Smooth muscle cell (in vitro differentiated cells): ENCODE measurements at regions not wholly inside any gene's neighbourhood (a gene's known extent, or its start where the extent isn't known, plus 50 kb on each side); places are given as distances from the start of the nearest gene placed in this dataset.

Experiments
- DNase-seq: peaks from one replicate; lab custom pipeline; 2025; ENCODE audit not compliant: unreplicated experiment; lab: John Stamatoyannopoulos, UW
- H2AFZ ChIP-seq: fragments of 200-600 bp; sonication (generic); 2 replicates; pipeline ENCODE4 v1.6.0; 2016; ENCODE audit warnings: antibody characterized with exemption, low read depth, mild to moderate bottlenecking
- H3F3A ChIP-seq: fragments of 200-600 bp; sonication (generic); 2 replicates; pipeline ENCODE4 v1.6.0; 2017; ENCODE audit warnings: antibody characterized with exemption, low read depth
- H3K27ac ChIP-seq: fragments of 200-600 bp; sonication (generic); 2 replicates; pipeline ENCODE4 v1.5.1; 2016; ENCODE audit warnings: low read depth, mild to moderate bottlenecking
- H3K27me3 ChIP-seq: fragments of 200-600 bp; sonication (generic); 2 replicates; pipeline ENCODE4 v1.6.1; 2016; ENCODE audit warnings: low read depth, mild to moderate bottlenecking
- H3K36me3 ChIP-seq: fragments of 200-600 bp; sonication (generic); 2 replicates; pipeline ENCODE4 v1.5.1; 2016; ENCODE audit warnings: low read depth
- H3K4me1 ChIP-seq: fragments of 200-600 bp; sonication (generic); 2 replicates; pipeline ENCODE4 v1.5.1; 2016; ENCODE audit warnings: low read depth
- H3K4me2 ChIP-seq: fragments of 200-600 bp; sonication (generic); 2 replicates; pipeline ENCODE4 v1.6.0; 2016; ENCODE audit warnings: mild to moderate bottlenecking
- H3K4me3 ChIP-seq: fragments of 200-600 bp; sonication (generic); 2 replicates; pipeline ENCODE4 v1.5.1; 2016; ENCODE audit warnings: mild to moderate bottlenecking
- H3K79me2 ChIP-seq: fragments of 200-600 bp; sonication (generic); 2 replicates; pipeline ENCODE4 v1.6.0; 2016; ENCODE audit warnings: low read depth, mild to moderate bottlenecking
- H3K9ac ChIP-seq: fragments of 200-600 bp; sonication (generic); 2 replicates; pipeline ENCODE4 v1.6.0; 2016; ENCODE audit warnings: low read depth
- H3K9me3 ChIP-seq: fragments of 200-600 bp; sonication (generic); replicated peaks from 2 replicates; pipeline ENCODE4 v1.5.1; 2016; ENCODE audit warnings: low read depth
- H4K20me1 ChIP-seq: fragments of 200-600 bp; sonication (generic); 2 replicates; pipeline ENCODE4 v1.6.0; 2016; ENCODE audit warnings: low read depth
- WGBS: methylation state at CpG from one replicate; pipeline ENCODE4 v1.1.7; 2016; ENCODE audit warnings: low lambda C conversion rate; 5-methylcytosine and 5-hydroxymethylcytosine counted together
- TF ChIP-seq, protein P1 (sequence below): fragments of 200-600 bp; sonication (generic); IDR thresholded peaks from 2 replicates; pipeline ENCODE4 v1.5.1; 2017; ENCODE audit warnings: borderline replicate concordance, mild to moderate bottlenecking, antibody characterized with exemption; ENCODE audit not compliant: insufficient read depth, poor library complexity, severe bottlenecking

DNA sequence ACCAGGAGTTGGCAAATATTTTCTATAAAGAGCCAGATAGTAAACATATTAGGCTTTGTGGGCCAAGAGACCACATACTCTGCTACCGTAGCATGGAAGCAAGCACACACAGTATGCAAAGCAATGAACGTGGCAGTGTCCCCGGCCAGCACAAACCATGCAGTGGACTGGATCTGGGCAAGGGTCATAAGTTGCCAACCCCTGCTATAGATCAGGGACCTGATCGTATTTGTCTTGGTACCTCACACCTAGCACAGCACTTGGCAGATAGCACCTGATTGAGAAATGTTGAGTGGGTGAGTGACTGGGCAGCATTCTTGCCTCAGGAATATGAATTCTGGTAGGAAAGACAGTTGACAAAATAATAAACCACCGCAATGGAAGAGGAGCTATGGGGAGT is 331.9 kb downstream of the FGFR2 start:
- TF ChIP-seq, protein P1, sequence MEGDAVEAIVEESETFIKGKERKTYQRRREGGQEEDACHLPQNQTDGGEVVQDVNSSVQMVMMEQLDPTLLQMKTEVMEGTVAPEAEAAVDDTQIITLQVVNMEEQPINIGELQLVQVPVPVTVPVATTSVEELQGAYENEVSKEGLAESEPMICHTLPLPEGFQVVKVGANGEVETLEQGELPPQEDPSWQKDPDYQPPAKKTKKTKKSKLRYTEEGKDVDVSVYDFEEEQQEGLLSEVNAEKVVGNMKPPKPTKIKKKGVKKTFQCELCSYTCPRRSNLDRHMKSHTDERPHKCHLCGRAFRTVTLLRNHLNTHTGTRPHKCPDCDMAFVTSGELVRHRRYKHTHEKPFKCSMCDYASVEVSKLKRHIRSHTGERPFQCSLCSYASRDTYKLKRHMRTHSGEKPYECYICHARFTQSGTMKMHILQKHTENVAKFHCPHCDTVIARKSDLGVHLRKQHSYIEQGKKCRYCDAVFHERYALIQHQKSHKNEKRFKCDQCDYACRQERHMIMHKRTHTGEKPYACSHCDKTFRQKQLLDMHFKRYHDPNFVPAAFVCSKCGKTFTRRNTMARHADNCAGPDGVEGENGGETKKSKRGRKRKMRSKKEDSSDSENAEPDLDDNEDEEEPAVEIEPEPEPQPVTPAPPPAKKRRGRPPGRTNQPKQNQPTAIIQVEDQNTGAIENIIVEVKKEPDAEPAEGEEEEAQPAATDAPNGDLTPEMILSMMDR = no peak
- peaks cover 5% of the 10 kb centered on the region for H3K4me1 ChIP-seq
- no peak overlapping the region for H3K4me2 ChIP-seq
- no peaks in the 10 kb centered on the region for H3K9me3 ChIP-seq
- 92% methylated on average over 5 of the region's 5 CpGs for whole genome bisulfite sequencing
- DNase-seq = no peak
- peaks cover 5% of the 10 kb centered on the region for H3F3A ChIP-seq
- H2AFZ ChIP-seq = no peak overlapping the region
- H4K20me1 ChIP-seq = no peaks in the 10 kb centered on the region
- H3K79me2 ChIP-seq = no peaks in the 10 kb centered on the region
- H3K9ac ChIP-seq = no peak overlapping the region
- no peaks in the 10 kb centered on the region for H3K36me3 ChIP-seq
- H3K27me3 ChIP-seq = no peaks in the 10 kb centered on the region
- no peak overlapping the region for H3K4me3 ChIP-seq
- H3K27ac ChIP-seq = no peak overlapping the region

DNA sequence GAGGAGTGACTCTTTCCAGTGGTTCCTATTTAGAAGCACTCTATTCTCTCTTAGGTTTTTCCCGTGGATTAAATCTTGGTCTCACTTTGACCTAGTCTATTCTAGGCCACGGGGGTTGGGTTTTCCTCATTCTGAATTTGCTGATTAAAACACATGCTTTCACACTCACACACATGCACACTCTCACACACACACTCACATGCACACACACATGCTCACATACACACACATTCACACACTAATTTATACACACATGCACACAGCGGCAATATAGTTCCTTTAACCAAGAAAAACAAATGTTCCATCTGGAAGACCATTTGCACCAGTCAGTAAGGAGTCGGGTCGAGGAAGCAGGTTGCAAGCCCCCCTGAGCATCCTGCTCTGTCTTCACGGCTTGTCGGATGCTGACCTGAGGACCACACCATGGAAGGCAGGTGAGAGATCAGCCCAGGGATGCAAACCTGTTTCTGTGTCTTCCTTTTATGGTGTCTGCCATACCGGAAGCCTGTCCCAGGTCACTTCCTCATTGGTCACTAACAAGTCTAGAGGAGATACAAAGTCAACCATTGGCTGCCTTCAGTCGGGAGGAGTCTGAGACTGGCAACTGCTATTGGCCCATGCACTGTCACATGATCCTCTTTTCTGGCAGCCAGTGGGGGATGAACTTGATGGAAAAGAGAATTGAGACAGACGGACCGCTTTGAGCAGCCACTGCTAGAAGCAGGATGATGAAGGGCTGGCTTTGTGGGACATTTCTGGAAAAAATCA is 330.8 kb downstream of the FGFR2 start:
- H3K79me2 ChIP-seq = no peaks in the 10 kb centered on the region
- 94% methylated on average over 11 of the region's 11 CpGs for WGBS
- no peak overlapping the region for H2AFZ ChIP-seq
- H3K27ac ChIP-seq = no peak overlapping the region
- no peaks in the 10 kb centered on the region for H3K27me3 ChIP-seq
- H3K9ac ChIP-seq = no peak overlapping the region
- H3K9me3 ChIP-seq = no peaks in the 10 kb centered on the region
- H3K36me3 ChIP-seq = no peaks in the 10 kb centered on the region
- peaks cover 5% of the 10 kb centered on the region for H3F3A ChIP-seq
- H3K4me3 ChIP-seq = no peak overlapping the region
- peaks cover 5% of the 10 kb centered on the region for H3K4me1 ChIP-seq
- H4K20me1 ChIP-seq = no peaks in the 10 kb centered on the region
- H3K4me2 ChIP-seq = no peak overlapping the region
- DNase-seq = no peak
- TF ChIP-seq, protein P1 = no peak

DNA sequence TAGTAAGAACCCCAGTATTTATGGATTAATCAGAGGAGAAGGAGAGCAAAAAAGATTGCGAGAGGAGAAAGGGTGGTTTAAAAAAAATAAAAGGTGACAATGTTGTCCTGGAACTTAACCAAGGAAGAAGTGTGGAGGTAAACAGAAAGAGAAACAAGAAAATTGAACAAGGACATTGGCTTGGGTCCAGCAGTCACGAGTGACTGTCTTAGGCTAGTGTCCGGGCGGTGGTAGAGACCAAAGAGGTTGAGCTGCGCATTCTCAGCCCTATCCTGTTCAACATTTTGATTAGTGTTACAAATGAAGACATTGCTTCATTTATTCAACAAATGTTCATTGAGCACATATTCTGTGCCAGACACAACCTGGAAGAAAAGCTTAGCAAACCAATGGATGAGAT is 329.9 kb downstream of the FGFR2 start:
- no peak overlapping the region for H3K4me2 ChIP-seq
- no peaks in the 10 kb centered on the region for H3K79me2 ChIP-seq
- H3K36me3 ChIP-seq = no peaks in the 10 kb centered on the region
- no peak overlapping the region for H3K4me3 ChIP-seq
- no peak overlapping the region for H2AFZ ChIP-seq
- no peaks in the 10 kb centered on the region for H4K20me1 ChIP-seq
- H3K4me1 ChIP-seq = peaks cover 2% of the 10 kb centered on the region
- peaks cover 5% of the 10 kb centered on the region for H3F3A ChIP-seq
- TF ChIP-seq, protein P1 = no peak
- no peak overlapping the region for H3K9ac ChIP-seq
- 94% methylated on average over 5 of the region's 5 CpGs for WGBS
- H3K27me3 ChIP-seq = no peaks in the 10 kb centered on the region
- no peaks in the 10 kb centered on the region for H3K9me3 ChIP-seq
- H3K27ac ChIP-seq = no peak overlapping the region
- DNase-seq = no peak
